WTC11 (cell line): ENCODE measurements at regions not wholly inside any gene's neighbourhood (a gene's known extent, or its start where the extent isn't known, plus 50 kb on each side); places are given as distances from the start of the nearest gene placed in this dataset.

Experiments
- ATAC-seq: fragments of 200-7000 bp; cut with Tn5 transposase; 2 replicates; pipeline ENCODE4 v1.10.0; 2021; ENCODE audit warnings: mild to moderate bottlenecking, moderate library complexity
- CTCF ChIA-PET: fragments of 300-600 bp; sonication (Branson Sonifier 250); formaldehyde crosslinking; loops from one replicate; lab custom pipeline; 2021; ENCODE audit warnings: antibody characterized with exemption; lab: Charles Lee
- POLR2A ChIA-PET: fragments of 350-600 bp; sonication (Branson Sonifier 250); formaldehyde crosslinking; loops from one replicate; lab custom pipeline; 2021; ENCODE audit warnings: antibody characterized with exemption; lab: Charles Lee
- DNase-seq: peaks from one replicate; pipeline ENCODE4 v3.0.0; 2021; ENCODE audit warnings: low spot score
- H3K27ac Mint-ChIP-seq: 2 replicates; pipeline ENCODE4 v1.8.0; 2021; ENCODE audit warnings: mixed read lengths
- H3K27me3 Mint-ChIP-seq: 2 replicates; pipeline ENCODE4 v1.8.0; 2021; ENCODE audit warnings: low read depth, mild to moderate bottlenecking, moderate library complexity, mixed read lengths
- H3K36me3 Mint-ChIP-seq: 2 replicates; pipeline ENCODE4 v1.8.0; 2021; ENCODE audit warnings: mixed read lengths
- H3K4me1 Mint-ChIP-seq: 2 replicates; pipeline ENCODE4 v1.8.0; 2022; ENCODE audit warnings: mixed read lengths
- H3K4me3 Mint-ChIP-seq: 2 replicates; pipeline ENCODE4 v1.8.0; 2021; ENCODE audit warnings: mild to moderate bottlenecking, moderate library complexity, mixed read lengths
- H3K9me3 Mint-ChIP-seq: 2 replicates; pipeline ENCODE4 v1.8.0; 2021; ENCODE audit warnings: mixed read lengths
- AFF4 ChIP-seq: sonication (generic); formaldehyde crosslinking; IDR thresholded peaks from 2 replicates; pipeline ENCODE4 v1.8.1; 2023; ENCODE audit warnings: mild to moderate bottlenecking, missing genetic modification reagents, borderline replicate concordance
- AR ChIP-seq: fragments of 250-450 bp; sonication (Bioruptor Pico); IDR thresholded peaks from 2 replicates; pipeline ENCODE4 v1.9.0; 2021; ENCODE audit warnings: mild to moderate bottlenecking
- CDX4 ChIP-seq: fragments of 250-450 bp; sonication (Bioruptor Pico); IDR thresholded peaks from 2 replicates; pipeline ENCODE4 v1.9.0; 2021; ENCODE audit warnings: moderate library complexity, mild to moderate bottlenecking, inconsistent platforms, borderline replicate concordance
- ELF4 ChIP-seq: sonication (generic); formaldehyde crosslinking; IDR thresholded peaks from 2 replicates; pipeline ENCODE4 v1.8.1; 2022; ENCODE audit warnings: low read depth, mild to moderate bottlenecking, moderate library complexity, missing genetic modification reagents
- NR2C2 ChIP-seq: sonication (generic); formaldehyde crosslinking; IDR thresholded peaks from 2 replicates; pipeline ENCODE4 v1.8.0; 2022; ENCODE audit warnings: mild to moderate bottlenecking, missing genetic modification reagents
- OVOL2 ChIP-seq: fragments of 250-450 bp; sonication (Bioruptor Pico); IDR thresholded peaks from 2 replicates; pipeline ENCODE4 v1.9.0; 2021; ENCODE audit warnings: mild to moderate bottlenecking, borderline replicate concordance
- SMAD4 ChIP-seq: sonication (generic); formaldehyde crosslinking; IDR thresholded peaks from 2 replicates; pipeline ENCODE4 v1.8.0; 2022; ENCODE audit warnings: mild to moderate bottlenecking, missing genetic modification reagents
- USF2 ChIP-seq: sonication (generic); formaldehyde crosslinking; IDR thresholded peaks from 2 replicates; pipeline ENCODE4 v1.8.1; 2023; ENCODE audit warnings: mild to moderate bottlenecking, missing genetic modification reagents, moderate library complexity
- ZNF121 ChIP-seq: sonication (generic); formaldehyde crosslinking; IDR thresholded peaks from 2 replicates; pipeline ENCODE4 v1.8.0; 2023; ENCODE audit warnings: missing genetic modification reagents
- ZNF263 ChIP-seq: sonication (generic); formaldehyde crosslinking; IDR thresholded peaks from 2 replicates; pipeline ENCODE4 v1.8.1; 2022; ENCODE audit warnings: low read depth, mild to moderate bottlenecking, moderate library complexity, missing genetic modification reagents
- TF ChIP-seq, protein P1 (sequence below): sonication (generic); formaldehyde crosslinking; IDR thresholded peaks from 2 replicates; pipeline ENCODE4 v1.8.1; 2023; ENCODE audit warnings: mild to moderate bottlenecking, missing genetic modification reagents
- TF ChIP-seq, protein P2 (sequence below): sonication (generic); formaldehyde crosslinking; conservative IDR thresholded peaks from 2 replicates; pipeline ENCODE4 v1.8.1; 2023; ENCODE audit warnings: mild to moderate bottlenecking, low read depth, missing genetic modification reagents, moderate library complexity
- TF ChIP-seq, protein P3 (sequence below): sonication (generic); formaldehyde crosslinking; IDR thresholded peaks from 2 replicates; pipeline ENCODE4 v1.8.1; 2023; ENCODE audit warnings: mild to moderate bottlenecking, missing genetic modification reagents

DNA sequence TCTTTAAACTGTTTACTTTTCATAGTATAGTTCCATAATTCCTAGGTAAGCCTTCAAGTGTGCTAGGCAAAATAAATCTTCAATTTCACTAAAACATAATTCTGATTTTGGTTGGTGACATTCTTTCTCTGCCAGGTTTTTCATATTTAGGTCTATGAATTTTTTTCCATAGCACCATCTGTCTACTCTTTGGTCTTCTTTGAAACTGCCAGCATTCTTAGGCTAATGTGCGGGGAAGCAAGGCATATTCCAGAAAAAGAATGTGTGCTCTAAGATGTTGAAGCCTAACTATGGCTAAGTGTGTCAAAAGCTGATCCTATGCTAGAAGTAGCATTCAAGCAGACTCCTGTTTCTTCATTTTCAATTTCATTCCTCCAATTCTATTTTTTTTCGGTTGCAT, 213.9 kb upstream of the C11orf87 start:
- Mint-ChIP-seq H3K36me3 (peaks cover 9% of the 10 kb centered on the region), H3K27me3 (no peaks in the 10 kb centered on the region), H3K9me3 (peaks cover 35% of the 10 kb centered on the region), H3K4me1 (no peaks in the 10 kb centered on the region), H3K27ac (no peak overlapping the region), H3K4me3 (no peak overlapping the region)
- CTCF ChIA-PET = no interaction called here
- POLR2A ChIA-PET = no interaction called here
- DNase-seq = no peak
- ATAC-seq = no peak
- TF ChIP-seq NR2C2 (CRISPR knock-in tag) (no peak), ZNF121 (CRISPR knock-in tag) (no peak), AR (CRISPR knock-in tag) (no peak), SMAD4 (CRISPR knock-in tag) (no peak), USF2 (CRISPR knock-in tag) (no peak), ELF4 (CRISPR knock-in tag) (no peak), AFF4 (CRISPR knock-in tag) (no peak)
- TF ChIP-seq, protein P1, sequence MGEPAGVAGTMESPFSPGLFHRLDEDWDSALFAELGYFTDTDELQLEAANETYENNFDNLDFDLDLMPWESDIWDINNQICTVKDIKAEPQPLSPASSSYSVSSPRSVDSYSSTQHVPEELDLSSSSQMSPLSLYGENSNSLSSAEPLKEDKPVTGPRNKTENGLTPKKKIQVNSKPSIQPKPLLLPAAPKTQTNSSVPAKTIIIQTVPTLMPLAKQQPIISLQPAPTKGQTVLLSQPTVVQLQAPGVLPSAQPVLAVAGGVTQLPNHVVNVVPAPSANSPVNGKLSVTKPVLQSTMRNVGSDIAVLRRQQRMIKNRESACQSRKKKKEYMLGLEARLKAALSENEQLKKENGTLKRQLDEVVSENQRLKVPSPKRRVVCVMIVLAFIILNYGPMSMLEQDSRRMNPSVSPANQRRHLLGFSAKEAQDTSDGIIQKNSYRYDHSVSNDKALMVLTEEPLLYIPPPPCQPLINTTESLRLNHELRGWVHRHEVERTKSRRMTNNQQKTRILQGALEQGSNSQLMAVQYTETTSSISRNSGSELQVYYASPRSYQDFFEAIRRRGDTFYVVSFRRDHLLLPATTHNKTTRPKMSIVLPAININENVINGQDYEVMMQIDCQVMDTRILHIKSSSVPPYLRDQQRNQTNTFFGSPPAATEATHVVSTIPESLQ (CRISPR knock-in tag) = no peak

- ChIA-PET POLR2A (no interaction called here), CTCF (no interaction called here)
- no peak overlapping the region for H3K27ac Mint-ChIP-seq
- DNase-seq (no peak), ATAC-seq (no peak)
- TF ChIP-seq ZNF263 (CRISPR knock-in tag) (no peak), NR2C2 (CRISPR knock-in tag) (no peak), CDX4 (CRISPR knock-in tag) (no peak), OVOL2 (CRISPR knock-in tag) (no peak)
- TF ChIP-seq, protein P2, sequence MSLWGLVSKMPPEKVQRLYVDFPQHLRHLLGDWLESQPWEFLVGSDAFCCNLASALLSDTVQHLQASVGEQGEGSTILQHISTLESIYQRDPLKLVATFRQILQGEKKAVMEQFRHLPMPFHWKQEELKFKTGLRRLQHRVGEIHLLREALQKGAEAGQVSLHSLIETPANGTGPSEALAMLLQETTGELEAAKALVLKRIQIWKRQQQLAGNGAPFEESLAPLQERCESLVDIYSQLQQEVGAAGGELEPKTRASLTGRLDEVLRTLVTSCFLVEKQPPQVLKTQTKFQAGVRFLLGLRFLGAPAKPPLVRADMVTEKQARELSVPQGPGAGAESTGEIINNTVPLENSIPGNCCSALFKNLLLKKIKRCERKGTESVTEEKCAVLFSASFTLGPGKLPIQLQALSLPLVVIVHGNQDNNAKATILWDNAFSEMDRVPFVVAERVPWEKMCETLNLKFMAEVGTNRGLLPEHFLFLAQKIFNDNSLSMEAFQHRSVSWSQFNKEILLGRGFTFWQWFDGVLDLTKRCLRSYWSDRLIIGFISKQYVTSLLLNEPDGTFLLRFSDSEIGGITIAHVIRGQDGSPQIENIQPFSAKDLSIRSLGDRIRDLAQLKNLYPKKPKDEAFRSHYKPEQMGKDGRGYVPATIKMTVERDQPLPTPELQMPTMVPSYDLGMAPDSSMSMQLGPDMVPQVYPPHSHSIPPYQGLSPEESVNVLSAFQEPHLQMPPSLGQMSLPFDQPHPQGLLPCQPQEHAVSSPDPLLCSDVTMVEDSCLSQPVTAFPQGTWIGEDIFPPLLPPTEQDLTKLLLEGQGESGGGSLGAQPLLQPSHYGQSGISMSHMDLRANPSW (CRISPR knock-in tag) = no peak
- TF ChIP-seq, protein P3, sequence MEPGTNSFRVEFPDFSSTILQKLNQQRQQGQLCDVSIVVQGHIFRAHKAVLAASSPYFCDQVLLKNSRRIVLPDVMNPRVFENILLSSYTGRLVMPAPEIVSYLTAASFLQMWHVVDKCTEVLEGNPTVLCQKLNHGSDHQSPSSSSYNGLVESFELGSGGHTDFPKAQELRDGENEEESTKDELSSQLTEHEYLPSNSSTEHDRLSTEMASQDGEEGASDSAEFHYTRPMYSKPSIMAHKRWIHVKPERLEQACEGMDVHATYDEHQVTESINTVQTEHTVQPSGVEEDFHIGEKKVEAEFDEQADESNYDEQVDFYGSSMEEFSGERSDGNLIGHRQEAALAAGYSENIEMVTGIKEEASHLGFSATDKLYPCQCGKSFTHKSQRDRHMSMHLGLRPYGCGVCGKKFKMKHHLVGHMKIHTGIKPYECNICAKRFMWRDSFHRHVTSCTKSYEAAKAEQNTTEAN (CRISPR knock-in tag) = no peak
- TF ChIP-seq, protein P1 (CRISPR knock-in tag) = no peak
- H3K9me3 Mint-ChIP-seq = peaks cover 35% of the 10 kb centered on the region
- no peaks in the 10 kb centered on the region for H3K27me3 Mint-ChIP-seq
- H3K36me3 Mint-ChIP-seq = peaks cover 9% of the 10 kb centered on the region
- H3K4me3 Mint-ChIP-seq = no peak overlapping the region
- no peaks in the 10 kb centered on the region for H3K4me1 Mint-ChIP-seq
Observed at GRCh38 chr11:109209572-109209971, 212.4 kb upstream of the C11orf87 start.
